GM19239 (cell line): ENCODE measurements at regions not wholly inside any gene's neighbourhood (a gene's known extent, or its start where the extent isn't known, plus 50 kb on each side); places are given as distances from the start of the nearest gene placed in this dataset.

ENCODE experiments used
- DNase-seq: peaks from one replicate; pipeline ENCODE4 v3.0.0; 2011; ENCODE audit warnings: low spot score; ENCODE audit not compliant: insufficient read length
- FAIRE-seq: peaks from 2 replicates; lab custom pipeline; 2011; peaks lifted over from hg19 to GRCh38; lab: Jason Lieb, UNC

GRCh38 chr2:120659275-120659977, 76.2 kb upstream of the GLI2 start:
- FAIRE-seq: no peak
- DNase-seq: no peak

- DNase-seq: no peak
- no peak for FAIRE-seq
Measured at GRCh38 chr2:120660056-120660694, 75.5 kb upstream of the GLI2 start.

- no peak for FAIRE-seq
- DNase-seq: no peak
Measured at GRCh38 chr2:120660771-120661459, 74.8 kb upstream of the GLI2 start.

- FAIRE-seq (no peak), DNase-seq (no peak)
Measured at GRCh38 chr2:120661551-120661950, 74.1 kb upstream of the GLI2 start.

- no peak for FAIRE-seq
- DNase-seq: no peak
Measured at GRCh38 chr2:120662046-120662445, 73.6 kb upstream of the GLI2 start.

GRCh38 chr2:120662746-120663145, 72.9 kb upstream of the GLI2 start:
- FAIRE-seq (no peak), DNase-seq (no peak)

GRCh38 chr2:120666433-120666832, 69.2 kb upstream of the GLI2 start:
- FAIRE-seq: no peak
- DNase-seq: no peak

GRCh38 chr2:120667981-120668380, 67.7 kb upstream of the GLI2 start:
- FAIRE-seq (no peak), DNase-seq (no peak)

GRCh38 chr2:120669121-120669952, 66.3 kb upstream of the GLI2 start:
- no peak for DNase-seq
- FAIRE-seq: no peak

GRCh38 chr2:120669971-120670370, 65.7 kb upstream of the GLI2 start:
- no peak for FAIRE-seq
- DNase-seq: no peak

- FAIRE-seq: no peak
Measured at GRCh38 chr2:120670371-120670770, 65.3 kb upstream of the GLI2 start.

GRCh38 chr2:120670771-120671480, 64.7 kb upstream of the GLI2 start:
- DNase-seq: no peak
- FAIRE-seq: no peak

More at GRCh38 chr2:120670371-120670770, 65.3 kb upstream of the GLI2 start:
- DNase-seq: no peak

- no peak for FAIRE-seq
- DNase-seq: no peak
Measured at GRCh38 chr2:120672526-120673204, 63.0 kb upstream of the GLI2 start.

- FAIRE-seq: no peak
Measured at GRCh38 chr2:120673205-120673550, 62.5 kb upstream of the GLI2 start.

GRCh38 chr2:120673571-120674061, 62.1 kb upstream of the GLI2 start:
- FAIRE-seq (no peak), DNase-seq (no peak)

More at GRCh38 chr2:120673205-120673550, 62.5 kb upstream of the GLI2 start:
- DNase-seq: no peak

- FAIRE-seq (no peak), DNase-seq (no peak)
Measured at GRCh38 chr2:120674246-120675170, 61.2 kb upstream of the GLI2 start.

- FAIRE-seq: peak; percentile 62
- DNase-seq: peak; percentile 50
Measured at GRCh38 chr2:120675460-120676130, 60.1 kb upstream of the GLI2 start.

GRCh38 chr2:120677221-120677620, 58.4 kb upstream of the GLI2 start:
- DNase-seq (no peak), FAIRE-seq (no peak)
